HG03460 (cell line): ENCODE measurements at regions not wholly inside any gene's neighbourhood (a gene's known extent, or its start where the extent isn't known, plus 50 kb on each side); places are given as distances from the start of the nearest gene placed in this dataset.

Experiments
- ATAC-seq: cut with Tn5 transposase; IDR thresholded peaks from one replicate; pipeline ENCODE4 v1.9.1; 2021; ENCODE audit not compliant: unreplicated experiment

DNA sequence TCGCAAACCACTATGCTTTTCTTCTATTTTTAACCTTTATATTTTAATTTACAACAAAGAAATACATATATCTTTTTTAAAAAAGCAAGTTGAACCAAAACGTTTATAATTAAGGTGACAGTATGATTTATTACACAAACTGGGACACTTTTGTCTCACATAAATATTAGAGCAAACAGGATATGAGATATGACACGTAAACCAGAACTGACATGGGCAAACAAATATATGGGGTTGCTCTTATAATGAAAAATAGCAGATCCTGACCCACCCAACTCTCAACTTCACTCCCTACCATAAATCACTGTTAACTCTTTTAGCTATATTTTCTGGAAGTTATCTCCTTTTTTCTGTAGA is 177.0 kb upstream of the EDNRA start:
- ATAC-seq = no peak

DNA sequence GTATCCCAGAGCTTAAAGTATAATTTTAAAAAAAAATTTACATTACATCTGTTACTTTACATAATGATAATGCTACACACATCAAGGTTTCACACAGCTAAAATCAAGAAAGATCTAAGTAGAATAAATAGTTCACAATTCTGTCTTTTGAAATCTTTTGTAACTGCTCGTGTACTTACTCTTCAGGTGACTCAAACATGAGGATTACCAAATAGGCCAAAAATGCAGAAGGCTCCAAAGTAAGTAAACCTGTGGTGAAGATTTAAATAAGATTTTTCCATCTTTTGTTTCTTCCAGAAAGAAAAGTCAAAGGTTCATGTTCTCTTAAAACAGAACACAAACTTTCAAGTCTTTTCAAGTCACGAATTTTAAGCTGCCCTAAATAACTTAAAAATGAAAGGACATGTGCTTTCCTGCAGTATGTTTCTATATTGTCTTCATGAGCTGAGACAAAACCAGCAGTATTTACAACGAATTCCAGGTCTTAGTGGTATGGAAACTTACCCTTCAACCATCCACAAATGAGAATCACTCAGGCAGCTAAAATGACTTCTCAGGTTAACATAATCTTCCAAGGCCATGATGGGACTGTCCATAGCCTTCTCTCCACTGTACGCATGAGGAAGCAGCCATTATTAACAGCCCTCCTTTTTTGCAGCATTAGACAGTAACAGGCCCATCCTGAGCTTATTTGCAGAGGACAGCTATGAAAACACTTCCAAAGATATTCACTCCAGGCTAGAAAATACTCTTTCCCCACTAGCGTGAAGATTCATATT is 172.8 kb upstream of the EDNRA start:
- no peak for ATAC-seq

DNA sequence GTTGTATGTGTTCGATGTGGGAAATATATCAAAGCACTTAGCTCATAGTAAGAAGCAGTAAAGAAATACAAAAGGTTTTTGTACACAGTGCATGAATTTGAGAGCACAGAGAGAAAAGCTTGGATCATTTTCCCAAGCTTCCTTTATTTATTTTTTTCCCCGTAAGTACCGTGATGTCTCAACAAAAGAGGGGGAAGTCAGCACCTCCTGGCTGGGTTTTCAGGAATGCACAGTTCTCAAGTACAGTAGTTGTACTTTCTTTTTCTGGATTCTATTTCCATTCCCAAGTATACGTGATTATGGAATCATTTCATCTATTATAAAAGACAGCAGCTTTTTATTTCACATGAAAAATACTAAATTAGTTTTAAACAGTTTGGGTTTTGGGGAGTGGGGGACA is 171.5 kb upstream of the EDNRA start:
- ATAC-seq = no peak

DNA sequence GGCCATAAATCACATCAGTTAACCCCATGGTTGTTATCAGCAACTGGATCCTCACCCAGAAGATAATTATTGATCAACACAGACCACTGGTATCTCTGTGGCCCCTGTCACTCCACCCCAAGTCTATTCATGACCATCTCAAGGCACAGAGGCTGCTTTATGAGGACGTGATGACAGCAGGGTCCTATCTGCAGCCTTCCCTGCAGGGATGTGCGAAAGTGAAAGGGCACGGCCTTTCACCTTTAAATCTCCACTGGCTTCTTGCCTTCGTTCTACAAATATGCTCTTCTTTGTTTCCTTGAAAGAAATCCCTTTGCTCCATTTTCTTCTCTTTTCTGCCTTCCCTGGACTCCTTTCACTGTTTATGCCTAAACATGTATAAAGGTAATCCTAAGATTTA is 170.6 kb upstream of the EDNRA start:
- no peak for ATAC-seq

DNA sequence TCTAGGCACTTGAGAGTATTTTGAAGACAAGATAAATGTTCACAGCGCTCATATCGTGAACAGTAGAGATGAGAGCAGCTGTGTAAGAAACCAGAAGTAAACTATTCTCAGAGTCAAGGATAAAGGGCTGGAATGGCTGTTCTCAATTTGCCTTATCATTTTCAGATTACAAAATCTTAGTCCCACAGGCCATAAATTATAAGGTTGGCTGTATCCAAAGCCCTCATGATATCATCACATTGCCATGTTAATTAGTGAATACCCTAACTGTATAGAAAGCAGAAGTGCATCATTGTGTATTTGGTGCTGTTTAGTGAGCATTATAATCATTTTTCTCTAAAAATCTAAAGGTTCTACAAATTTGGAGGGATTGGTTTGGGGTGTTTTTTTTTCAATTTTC is 168.9 kb upstream of the EDNRA start:
- no peak for ATAC-seq

DNA sequence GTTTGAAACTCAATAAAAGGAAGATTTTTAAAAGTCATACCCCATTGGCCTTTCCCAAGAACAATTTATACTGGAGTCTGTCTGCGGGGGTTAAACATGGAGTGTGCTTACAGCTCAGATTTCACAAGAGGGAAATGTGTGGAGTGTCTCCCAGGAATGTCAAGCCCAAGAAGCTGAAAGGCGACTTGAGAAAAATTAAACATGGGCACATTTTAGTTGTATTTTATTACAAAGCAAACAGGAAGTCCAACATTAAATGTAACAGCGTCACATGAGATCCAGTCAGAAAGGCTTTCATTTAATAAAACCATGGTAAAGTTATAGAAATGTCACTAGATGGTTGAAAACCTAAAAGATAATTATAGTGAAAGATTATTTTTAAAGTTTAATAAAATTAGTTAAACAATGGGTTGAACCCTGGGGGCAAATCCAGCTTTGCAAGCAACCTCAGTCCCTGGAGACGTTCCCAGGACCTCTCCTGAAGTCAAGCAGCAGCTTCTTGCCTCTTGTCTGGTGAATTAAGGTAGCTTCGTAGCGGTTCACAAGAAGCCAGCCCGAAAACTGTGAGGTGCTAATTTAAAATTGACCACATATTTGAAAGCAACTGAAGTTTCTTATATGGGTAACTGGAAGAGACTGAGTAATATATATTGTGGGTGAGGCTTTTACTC is 168.4 kb upstream of the EDNRA start:
- no peak for ATAC-seq

DNA sequence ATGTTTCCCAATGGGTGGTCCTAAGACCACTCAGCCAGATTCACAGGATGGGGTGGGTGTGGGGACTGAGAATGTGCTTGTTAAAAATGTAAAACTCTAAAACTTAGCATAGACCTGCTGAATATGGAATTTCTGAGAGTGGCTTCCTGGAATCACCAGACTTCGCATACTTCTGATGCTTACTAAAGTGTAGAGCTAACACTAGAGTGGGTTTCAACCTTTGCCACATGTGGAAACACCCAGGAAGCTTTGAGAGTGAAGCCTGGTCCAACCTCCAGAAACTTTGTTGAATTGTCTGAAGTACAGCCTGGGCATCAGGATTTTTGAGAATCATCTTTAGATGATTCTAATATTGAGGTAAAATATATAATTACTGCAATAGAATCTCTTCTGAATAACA is 167.8 kb upstream of the EDNRA start:
- ATAC-seq = no peak

DNA sequence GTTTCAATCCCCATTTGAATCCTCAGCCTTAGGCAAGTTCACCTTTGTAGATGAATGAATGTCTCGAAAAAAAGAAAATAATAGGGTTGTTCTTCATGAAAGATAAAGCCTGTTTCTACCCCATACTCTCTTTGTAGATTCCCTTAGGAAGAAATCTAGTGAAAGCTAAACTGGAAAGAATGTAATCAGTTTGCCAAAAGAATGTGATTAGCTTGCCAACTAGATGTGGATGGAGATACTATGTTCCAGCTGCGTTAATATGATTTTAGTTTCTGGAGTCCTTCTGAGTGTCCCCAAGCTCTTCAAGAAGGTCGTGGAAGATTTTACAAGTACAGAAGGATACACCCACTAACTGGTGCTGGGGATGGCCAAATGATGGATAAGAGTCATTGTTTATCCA is 162.3 kb upstream of the EDNRA start:
- no peak for ATAC-seq

DNA sequence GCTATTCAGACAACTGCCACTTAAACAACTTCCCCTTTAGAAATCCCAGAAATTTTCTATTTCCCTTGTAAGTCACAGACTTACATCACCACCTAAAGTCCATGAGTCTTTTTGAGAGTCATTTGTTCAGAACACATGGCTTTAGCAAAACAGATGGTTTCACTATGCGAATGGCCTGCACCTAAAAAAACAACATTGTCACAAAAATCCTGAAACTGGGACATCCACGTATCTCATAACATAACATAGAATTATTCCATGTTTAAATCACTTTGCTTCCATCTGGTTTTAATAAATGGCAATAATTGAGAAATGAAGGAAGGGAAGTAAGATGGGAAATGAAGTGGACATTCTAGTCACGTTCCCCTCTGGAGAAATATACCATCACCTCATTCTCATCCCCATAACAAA is 155.3 kb upstream of the EDNRA start:
- no peak for ATAC-seq

DNA sequence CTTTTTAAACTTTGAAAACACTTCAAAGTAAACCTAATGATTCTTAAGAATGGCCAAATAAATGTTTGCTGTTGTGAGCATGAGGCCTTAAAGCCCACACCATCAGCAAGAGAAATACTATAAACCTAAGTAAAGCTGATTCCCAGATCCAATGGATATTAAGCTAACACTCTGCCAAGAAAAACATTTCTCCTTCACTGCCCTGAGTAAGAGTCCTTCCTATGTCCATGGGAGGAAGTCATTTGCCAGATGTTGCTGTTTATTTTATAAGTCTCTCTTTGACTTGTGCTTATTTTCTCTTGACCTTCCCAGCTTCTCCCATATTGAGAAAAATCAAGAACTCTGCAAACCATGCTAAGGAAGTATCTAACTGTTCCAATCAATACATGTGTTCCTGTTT is 154.3 kb upstream of the EDNRA start:
- no peak for ATAC-seq

DNA sequence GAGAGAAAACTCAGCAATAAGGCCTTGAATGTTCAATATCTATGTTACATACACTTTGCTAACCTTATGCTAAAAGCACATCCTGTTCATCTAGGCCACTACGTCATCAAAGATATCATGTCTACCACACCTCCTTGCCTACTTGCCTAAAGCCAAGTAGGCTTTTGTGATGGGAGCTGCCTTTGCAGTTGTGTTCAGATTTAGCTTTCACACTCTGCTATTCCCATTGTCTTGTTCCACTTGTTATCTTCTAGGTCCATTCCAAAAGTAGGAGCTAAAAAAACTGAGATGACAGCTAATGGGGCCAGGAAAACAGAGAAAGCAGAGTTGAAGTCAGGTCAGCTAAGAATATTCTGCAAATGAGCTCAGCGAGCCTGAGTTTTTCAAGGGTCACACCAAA is 153.6 kb upstream of the EDNRA start:
- no peak for ATAC-seq

DNA sequence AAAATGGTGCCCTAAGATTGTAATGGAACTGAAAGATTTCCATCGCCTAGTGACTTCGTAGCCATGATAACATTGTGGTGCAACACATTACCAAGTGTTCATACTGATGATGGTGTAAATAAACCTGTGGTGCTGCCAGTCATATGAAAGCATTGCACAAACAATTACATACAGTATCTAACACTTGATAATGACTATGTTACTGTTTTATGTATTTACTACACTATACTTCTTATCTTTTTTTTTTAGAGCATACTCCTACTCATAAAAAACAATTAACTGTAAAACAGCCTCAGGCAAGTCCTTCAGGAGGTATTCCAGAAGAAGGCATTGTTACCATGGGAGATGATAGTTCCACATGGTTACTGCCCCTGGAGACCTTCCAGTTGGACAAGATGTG is 152.7 kb upstream of the EDNRA start:
- ATAC-seq = no peak

DNA sequence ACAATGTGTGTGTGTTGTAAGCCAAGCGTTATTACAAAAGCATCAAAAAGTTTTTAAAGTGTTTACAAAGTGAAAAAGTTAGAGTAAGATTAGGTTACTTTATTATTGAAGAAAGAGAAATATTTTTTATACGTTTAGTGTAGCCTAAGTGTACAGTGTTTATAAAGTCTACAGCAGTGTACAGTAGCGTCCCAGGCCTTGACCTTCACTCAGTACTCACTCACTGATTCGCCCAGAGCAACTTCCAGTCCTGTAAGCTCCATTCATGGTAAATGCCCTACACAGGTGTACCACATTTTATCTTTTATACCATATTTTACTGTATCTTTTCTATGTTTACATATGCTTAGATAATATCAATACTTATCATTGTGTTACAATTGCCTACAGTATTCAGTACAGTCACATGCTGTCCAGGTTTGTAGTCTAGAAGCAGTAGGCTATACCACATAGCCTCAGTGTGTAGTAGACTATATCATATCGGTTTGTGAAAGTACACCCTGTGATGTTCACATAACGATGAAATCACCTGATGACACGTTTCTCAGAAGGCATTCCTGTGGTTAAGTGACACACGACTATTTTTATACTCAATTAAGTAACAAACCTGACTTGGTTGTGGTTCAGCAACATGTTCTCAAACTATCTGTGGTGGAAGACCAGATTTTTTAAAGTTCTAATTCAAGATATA is 152.0 kb upstream of the EDNRA start:
- ATAC-seq = no peak

DNA sequence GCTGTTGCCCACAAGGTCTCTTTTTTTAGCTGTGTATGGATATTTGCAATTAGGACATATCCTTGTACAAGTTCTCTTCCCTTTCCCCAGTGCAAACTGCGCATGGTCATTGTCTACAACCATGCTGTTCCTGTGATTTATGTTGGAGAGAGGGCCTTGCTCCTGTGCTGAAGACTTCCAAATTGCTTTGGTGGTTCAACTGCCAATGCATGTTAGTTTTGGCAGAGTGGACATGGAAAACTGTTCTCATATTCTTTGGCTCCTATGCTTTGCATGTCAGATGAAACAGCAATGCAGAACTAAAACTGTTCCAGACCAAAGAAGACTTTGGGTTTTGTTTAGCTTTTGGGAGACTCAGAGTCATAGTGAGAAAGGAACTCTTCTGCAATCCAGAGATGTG is 148.8 kb upstream of the EDNRA start:
- ATAC-seq = no peak

DNA sequence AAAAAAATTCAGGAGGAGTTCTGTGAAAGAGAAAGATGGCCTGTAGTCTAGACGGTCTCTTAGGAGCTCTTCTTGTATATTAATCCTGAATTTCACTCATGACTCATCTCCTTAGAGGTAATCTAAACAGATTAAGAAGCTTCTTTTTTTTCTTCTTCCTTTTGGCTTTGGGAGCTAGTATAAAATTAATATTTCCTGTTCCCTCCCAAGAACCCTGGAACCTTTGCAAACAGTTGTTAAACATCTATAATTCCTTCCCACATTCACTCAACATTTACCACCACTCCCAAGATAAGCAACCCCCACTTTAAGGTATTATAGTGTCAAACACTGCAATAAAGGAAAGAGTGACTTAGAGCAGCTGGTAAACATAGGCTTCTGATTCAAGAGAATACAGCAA is 146.4 kb upstream of the EDNRA start:
- ATAC-seq = no peak

DNA sequence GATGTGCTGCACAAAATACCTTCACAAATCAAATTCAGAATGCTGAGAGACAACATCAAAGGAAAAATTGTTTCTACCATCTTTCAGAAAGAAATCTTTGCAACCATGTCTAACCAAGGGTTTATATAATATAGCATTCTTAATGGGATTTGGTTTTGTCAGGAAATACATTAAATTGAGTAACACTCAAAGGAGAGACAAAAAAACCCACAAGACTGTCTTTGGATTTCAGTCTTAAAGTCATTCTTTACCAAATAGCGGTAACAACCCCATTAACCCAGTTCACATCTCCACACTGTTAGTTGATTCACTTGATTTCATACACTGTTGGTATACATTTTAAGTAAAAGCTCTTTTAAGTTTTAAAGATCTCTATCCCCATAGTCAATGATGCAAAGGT is 145.7 kb upstream of the EDNRA start:
- ATAC-seq = no peak

DNA sequence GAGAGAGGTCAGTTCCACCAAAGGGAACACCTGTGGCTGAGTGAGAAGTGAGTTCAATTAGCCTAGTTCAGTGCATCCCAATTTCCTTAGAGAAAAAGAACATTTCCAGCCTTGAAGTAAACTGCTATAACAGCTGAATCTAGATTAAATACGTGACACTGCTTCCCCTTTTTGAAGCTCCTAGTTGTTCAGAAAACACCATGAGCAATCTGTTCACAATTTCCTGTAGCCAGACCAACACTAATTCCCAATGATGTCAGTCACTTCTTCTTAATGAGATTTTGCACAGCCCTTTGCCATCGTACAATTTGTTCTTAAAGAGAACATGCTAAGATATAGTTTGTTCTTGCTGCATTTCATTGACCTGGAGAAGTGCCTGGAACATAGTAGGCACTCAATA is 144.6 kb upstream of the EDNRA start:
- ATAC-seq = no peak

DNA sequence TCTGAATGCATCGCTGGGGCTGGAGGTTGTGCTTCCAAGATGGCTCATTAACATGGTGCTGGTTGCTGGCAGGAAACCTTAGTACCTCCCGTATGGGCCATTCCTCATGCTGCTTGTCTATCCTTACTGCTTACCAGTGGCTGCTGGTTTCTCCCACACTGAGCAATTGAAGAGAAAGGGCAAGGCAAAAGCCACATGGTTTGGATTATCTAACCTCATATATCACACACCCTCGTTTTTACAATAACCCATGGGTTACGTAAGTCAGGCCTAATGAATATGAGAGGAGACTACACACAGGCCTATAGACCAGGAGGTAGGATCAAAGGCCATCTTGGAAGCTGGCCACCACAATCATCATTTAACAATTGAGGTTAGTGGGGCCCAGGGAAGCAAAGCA is 141.8 kb upstream of the EDNRA start:
- ATAC-seq = no peak

DNA sequence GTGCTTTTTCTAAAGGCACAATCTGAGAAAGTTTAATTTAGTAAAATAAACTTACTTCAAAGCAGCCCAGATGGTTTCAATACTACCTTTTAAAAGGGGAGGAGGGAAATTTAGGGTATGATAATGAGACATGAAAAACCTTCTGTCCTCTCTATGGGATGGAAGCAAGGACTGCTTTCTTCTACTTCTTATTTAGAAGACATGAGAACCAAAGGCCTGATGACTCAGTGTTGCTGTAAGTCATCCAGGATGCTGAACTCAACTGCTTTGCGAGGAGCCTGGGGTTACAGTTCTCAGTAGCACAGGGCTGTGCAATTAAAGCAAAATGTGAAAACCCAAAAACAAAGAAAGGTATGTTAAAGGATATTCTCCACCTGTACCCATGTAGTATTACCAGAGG is 140.8 kb upstream of the EDNRA start:
- ATAC-seq = no peak

DNA sequence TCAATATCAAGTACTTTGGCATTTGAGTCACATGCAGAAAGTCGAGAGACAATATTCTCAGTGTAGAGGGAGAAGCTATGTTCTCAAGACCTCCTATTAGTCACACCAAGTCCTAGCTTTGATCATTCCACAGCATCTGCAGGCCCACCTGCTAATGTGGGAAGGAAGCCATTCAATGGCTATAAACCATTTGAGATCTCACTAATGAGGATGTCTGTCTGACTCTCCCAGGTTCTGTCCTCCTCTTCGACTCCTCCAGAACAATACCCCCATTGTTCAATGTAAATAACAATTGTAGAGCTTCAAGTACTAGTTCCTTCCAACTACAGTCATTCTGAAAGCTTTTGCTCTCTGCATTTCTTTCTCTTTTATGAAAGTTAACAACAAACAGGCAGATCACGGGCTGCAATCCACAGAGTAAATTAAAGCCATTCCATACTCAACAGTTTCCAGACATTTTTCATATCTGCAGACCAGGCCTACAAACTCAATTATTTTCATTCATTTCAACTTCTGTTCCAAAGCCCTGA is 140.2 kb upstream of the EDNRA start:
- no peak for ATAC-seq

DNA sequence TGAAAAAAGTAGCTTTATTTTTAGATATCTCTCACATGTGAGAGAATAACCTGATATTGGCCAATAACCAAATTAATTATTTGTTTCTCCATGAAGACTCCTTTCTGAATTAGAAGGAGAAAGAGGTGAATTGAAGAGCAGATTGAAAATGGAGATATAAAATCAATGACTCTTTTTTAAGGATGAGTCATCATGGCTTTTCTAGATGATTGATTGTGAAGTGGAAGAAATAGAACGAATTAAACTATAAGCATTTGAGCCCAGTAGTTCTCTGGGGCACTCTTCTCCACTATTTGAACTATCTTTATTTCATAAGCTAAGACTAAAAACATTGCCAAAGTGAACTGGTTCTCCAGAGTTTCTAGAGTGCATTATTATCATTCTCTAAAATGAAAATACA is 137.2 kb upstream of the EDNRA start:
- ATAC-seq = no peak

DNA sequence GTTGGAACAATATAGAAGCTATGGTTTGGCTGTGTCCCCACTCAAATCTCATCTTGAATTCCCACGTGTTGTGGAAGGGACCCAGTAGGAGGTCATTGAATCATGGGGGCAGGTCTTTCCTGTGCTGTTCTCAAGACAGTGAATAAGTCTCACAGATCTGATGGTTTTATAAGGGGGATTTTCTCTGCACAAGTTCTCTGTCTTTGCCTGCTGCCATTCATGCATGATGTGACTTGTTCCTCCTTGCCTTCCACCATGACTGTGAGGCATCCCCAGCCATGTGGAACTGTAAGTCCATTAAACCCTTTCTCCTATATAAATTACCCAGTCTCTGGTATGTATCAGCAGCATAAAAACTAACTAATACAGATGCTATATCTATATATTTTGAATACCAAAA is 135.2 kb upstream of the EDNRA start:
- no peak for ATAC-seq
